HK-2 (cell line): ENCODE measurements at regions not wholly inside any gene's neighbourhood (a gene's known extent, or its start where the extent isn't known, plus 50 kb on each side); places are given as distances from the start of the nearest gene placed in this dataset.
"Not testable (repeated sequence)": the region's sequence is repeated elsewhere in the genome, so short reads cannot be mapped to it uniquely, and the experiment has no call there.

Experiments used
- DNase-seq: peaks from one replicate; pipeline ENCODE4 v3.0.0-alpha.2; 2018; ENCODE audit not compliant: unreplicated experiment

- not testable (repeated sequence) for DNase-seq
These were observed 667.1 kb downstream of the PRIM2 start for GRCh38 chr6:57984575-57984974.

GRCh38 chr6:57985734-57986133, 668.3 kb downstream of the PRIM2 start:
- not testable (repeated sequence) for DNase-seq

DNA sequence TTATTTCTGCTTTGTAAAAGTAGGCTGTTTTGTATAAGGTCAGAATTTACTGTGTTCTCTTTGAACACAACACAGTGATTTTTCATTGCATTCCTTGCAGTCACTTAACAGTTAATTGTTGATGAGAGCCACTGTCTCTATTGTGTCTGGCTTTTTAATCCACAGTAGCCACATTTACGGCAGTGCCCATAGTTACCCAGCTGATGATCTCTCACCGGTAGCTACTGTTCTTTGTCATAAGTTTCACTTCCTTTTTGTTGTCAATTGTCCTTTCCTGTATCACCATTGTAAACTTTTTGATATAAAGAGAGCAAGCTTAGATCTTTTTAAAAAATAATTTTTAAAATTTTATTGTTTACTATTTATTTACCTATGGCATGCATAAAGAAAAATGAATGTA, 669.2 kb downstream of the PRIM2 start:
- DNase-seq = not testable (repeated sequence)

DNA sequence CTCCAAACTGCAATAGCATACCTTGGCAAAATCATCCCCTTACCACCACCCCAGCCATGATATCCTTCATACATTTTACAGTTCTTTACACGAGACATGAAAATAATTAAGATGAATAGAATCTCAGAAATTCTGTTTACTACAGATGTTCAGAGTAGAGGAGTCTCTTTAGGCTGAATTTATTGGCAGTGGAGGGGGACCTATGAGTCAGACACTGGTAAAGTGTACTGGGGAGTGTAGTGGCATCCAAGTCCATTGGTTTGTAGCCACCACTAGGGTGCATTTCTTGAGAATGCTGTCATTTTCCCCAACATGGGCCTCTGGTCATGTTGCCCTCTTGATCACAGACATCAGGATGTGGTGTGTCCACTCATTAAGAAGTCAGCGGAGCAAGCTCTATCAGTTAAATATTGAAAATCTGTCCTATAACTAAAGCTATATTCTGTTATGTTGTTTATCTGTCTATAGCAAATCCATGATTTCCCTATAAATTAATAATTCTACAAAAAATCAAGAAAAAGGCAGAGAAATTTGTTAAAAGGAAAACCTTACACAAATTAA, 672.2 kb downstream of the PRIM2 start:
- DNase-seq = peak; percentile 2

DNA sequence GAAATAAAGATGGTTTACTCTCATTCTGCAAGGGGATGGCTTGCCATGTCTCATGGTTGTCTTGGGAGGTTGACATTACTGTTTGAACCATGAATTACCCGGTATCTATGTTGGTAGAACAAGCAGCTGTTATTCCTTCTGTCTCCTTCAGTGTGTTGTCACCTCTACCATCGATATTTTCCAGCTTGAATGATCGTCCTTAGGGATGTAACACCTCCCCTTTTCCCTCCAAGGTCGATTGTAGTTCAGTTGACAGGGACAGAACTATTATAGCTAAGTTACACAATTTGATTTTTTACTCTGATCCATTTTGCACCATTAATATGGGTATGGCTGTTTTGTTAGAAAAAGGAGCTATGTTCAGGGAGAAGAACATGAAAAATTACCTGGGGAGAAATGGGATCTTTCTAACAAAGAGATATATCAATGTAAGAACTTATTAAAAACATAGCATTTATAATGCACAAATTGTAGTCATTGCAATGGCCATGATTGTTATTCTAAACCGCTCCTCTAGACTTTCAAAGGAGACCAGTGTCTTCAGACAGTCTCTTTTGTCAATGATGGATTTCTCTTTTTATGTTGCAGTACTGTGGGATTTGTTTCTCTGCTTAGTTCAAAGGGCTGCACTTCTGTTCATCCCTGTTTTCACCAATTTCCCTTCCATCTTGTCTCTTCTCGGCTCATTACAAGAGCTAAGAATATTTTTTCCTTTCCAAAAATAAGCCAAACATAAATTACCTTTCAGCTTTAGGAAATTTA, 681.6 kb downstream of the PRIM2 start:
- DNase-seq = not testable (repeated sequence)

GRCh38 chr6:58000233-58000632, 682.8 kb downstream of the PRIM2 start:
- not testable (repeated sequence) for DNase-seq

- DNase-seq = not testable (repeated sequence)
These were observed 686.2 kb downstream of the PRIM2 start for GRCh38 chr6:58003417-58004167.

DNA sequence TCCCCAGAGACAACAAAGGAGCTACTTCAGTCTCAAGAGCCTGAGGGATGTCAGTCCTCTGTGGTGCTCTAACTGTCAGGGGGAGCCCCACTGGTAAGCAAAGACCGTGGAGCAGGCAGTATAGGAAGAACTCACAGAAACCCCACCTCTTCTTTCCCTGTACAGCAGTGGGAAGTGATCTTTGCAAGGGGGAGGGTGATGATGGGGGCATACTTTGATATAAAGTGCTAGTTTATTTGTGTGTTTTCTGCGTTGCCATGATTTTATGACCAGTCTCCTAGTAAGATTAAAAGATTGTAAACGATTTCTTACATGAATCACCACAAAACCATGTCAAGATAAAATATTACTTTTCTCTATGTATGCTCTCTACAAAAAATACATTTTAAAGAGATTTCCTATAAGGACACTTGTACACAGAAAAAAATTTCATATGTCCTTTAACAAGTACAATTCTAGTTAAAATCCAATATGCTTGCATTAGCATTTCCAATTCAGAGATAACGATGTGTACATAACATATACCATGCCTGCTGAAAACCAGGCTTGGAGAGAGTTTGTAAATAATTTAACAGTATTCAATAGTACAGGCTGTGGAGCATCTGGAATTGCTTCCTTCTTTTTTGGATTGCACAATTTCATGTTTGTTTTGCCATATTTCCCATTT, 690.0 kb downstream of the PRIM2 start:
- DNase-seq = not testable (repeated sequence)

GRCh38 chr6:58008001-58008335, 690.5 kb downstream of the PRIM2 start:
- DNase-seq = not testable (repeated sequence)

DNA sequence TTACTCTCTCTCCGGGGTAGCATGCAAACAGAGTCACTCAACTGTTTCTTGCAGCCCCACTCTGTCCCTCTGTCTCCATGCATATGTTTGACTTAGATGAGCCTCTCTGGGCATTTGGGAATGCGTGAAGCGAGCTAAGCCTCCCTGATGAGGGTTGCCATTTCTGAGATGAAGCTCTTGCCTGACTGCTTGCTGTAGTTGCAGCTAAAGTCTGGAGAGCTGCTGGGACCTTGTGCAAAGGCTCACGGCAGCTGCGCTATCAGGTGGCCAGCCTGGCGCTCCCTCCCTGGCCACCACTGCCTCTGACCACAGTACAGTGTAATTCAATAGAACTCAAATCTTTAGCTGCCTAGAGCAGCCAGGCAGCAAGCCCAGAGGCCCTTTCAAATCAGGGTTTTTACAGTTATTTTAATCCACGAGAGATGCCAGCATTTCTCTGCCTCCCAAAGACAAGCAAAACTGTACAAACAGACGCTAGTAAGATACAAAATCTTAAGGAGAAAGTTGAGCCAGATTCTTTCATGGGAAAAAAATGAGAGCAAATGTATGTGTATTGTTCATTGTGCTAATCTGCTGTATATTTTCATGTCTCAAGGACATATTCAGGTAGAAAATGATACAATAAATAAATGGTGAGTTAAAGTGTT, 694.6 kb downstream of the PRIM2 start:
- not testable (repeated sequence) for DNase-seq

GRCh38 chr6:58016614-58017013, 699.2 kb downstream of the PRIM2 start:
- DNase-seq = not testable (repeated sequence)

- not testable (repeated sequence) for DNase-seq
These were observed 710.8 kb downstream of the PRIM2 start for GRCh38 chr6:58028188-58028587.

DNA sequence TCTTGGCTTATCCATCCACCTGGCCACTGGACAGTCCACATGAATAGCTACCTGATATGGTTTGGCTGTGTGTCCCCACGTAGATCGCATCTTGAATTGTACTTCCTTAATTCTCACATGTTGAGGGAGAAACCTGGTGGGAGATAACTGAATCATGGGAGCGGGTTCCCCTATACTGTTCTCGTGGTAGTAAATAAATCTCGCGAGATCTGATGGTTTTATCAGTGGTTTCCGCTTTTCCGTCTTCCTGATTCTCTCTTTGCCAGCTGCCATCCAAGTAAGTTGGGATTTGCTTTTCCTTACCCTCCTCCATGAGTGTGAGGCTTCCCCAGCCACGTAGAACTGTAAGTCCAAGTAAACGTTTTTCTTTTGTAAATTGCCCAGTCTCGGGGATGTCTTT, 720.8 kb downstream of the PRIM2 start:
- not testable (repeated sequence) for DNase-seq

DNA sequence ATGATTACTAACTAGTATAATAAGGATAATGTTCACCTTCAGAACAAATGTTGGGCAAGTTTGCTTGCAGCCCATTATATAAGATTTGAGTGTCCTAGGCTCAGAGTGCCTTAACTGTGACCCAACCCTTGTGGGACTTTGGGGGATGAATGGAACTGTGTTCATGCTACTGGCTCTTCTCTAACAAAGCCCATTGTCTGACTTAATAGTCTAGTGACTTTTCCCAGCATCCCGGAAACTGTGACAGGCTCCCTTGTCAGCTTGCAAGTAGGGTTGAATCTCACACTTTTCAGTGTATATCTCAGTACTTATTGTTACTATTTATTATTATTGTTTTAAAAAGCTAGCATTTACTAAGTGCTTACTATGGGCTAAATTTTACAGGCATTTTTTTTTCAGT, 729.2 kb downstream of the PRIM2 start:
- not testable (repeated sequence) for DNase-seq

DNA sequence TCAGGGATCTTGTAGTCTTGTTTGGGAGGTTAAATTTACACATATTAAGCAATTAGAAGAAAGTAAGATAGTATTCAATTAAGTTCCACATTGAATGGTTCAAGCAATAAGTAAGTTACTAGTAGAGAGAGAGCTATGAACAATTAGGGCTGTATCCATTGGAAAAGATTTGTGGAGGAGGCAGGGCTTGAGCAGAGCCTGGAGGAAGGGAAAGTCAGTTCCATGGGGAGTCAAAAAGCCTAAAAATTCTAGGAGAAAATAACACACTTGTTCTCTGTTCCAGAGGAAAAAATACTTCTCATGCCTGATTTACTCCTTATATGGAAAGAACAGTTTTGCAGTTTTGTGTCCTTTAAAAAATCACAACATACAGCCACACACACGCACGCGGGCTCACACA, 730.0 kb downstream of the PRIM2 start:
- DNase-seq = not testable (repeated sequence)

- not testable (repeated sequence) for DNase-seq
These were observed 730.4 kb downstream of the PRIM2 start for GRCh38 chr6:58047865-58048264.

DNA sequence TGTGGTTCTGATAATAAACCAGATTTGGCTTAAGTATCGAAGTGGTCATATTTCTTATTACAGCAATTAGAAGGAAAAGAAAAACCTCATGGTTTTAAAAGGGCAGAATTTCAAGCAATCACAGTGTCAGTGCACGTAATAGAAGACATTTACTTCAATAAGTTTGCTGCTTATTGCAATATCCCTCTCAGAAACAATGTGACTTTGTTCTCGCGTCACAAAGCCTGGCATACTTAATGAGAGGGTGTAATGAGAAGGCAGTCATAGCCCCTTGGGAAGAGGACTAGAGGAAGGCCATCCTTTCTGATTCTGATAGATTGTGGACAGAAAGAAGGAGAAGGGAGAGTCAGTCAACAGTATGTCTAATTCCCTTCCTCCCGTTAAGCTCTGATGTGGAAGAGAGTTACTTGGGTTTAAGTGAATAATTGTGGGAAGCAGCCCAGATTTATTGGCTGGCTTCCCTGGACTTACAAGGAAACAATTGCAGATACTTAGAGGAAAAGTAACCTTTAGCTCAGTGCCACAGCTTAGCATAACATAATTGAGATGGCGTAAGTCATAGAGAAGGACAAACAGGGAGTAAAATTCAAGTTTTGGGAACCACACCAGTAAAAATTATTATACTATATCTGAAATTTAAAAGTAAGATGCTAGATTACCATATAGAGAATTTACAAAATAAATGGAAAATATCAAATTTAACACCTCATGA, 738.2 kb downstream of the PRIM2 start:
- not testable (repeated sequence) for DNase-seq

GRCh38 chr6:58059701-58060100, 742.3 kb downstream of the PRIM2 start:
- not testable (repeated sequence) for DNase-seq

DNA sequence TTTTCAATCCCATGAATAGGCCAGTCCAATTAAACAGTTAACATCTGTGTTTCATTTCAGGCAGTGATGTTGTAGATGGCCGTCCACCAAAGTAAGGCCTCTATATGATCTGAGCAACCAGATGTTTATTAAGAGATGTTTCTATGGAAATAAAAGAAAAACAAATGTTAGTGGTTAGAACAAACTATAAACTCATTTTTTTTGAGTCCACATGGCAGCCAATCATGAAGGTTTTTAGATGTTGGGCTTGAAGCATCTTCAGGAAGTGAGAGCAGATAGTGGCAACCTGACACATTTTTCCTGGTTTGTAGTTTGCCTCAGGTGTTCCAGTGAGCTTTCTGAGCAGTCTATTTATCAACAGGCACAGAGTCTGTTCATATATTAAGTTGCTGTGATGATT, 746.1 kb downstream of the PRIM2 start:
- DNase-seq = not testable (repeated sequence)

DNA sequence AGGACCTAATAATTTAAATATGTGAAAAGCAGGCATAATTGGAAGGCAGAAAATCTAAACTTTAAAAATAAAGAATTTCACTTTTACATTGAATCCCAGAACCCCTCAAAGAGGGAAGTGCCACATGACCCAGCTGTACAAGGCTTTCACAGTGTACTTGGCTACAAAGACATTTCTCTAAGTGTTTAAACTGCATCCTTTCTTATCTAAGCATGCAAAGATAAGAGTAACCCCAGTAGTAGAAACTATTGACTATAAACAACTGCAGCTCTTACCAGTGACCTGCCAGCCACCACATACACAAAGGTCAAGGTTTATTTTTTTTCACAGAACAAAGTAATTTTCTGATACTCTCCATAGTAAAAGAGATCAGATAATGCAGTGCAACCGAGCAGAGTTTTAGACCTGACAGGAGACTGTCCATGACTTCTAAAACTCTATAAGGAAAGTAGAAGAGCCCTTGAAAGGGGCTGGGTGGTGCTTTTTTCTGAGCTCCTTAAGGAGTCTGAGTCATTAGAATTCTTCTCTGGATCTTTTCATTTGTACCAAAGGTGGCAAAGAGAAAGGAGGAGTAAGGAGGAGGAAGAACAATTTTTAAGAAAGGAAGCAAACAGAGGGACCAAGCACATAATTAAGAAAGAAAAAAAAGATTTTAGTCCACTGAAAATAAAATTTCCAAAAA, 750.6 kb downstream of the PRIM2 start:
- not testable (repeated sequence) for DNase-seq
